WTC11 (cell line): ENCODE measurements at regions not wholly inside any gene's neighbourhood (a gene's known extent, or its start where the extent isn't known, plus 50 kb on each side); places are given as distances from the start of the nearest gene placed in this dataset.

ENCODE experiments used
- ATAC-seq: fragments of 200-7000 bp; cut with Tn5 transposase; 2 replicates; pipeline ENCODE4 v1.10.0; 2021; ENCODE audit warnings: mild to moderate bottlenecking, moderate library complexity
- CTCF ChIA-PET: fragments of 300-600 bp; sonication (Branson Sonifier 250); formaldehyde crosslinking; loops from one replicate; lab custom pipeline; 2021; ENCODE audit warnings: antibody characterized with exemption; lab: Charles Lee
- POLR2A ChIA-PET: fragments of 350-600 bp; sonication (Branson Sonifier 250); formaldehyde crosslinking; loops from one replicate; lab custom pipeline; 2021; ENCODE audit warnings: antibody characterized with exemption; lab: Charles Lee
- DNase-seq: peaks from one replicate; pipeline ENCODE4 v3.0.0; 2021; ENCODE audit warnings: low spot score
- H3K27ac Mint-ChIP-seq: 2 replicates; pipeline ENCODE4 v1.8.0; 2021; ENCODE audit warnings: mixed read lengths
- H3K27me3 Mint-ChIP-seq: 2 replicates; pipeline ENCODE4 v1.8.0; 2021; ENCODE audit warnings: low read depth, mild to moderate bottlenecking, moderate library complexity, mixed read lengths
- H3K36me3 Mint-ChIP-seq: 2 replicates; pipeline ENCODE4 v1.8.0; 2021; ENCODE audit warnings: mixed read lengths
- H3K4me1 Mint-ChIP-seq: 2 replicates; pipeline ENCODE4 v1.8.0; 2022; ENCODE audit warnings: mixed read lengths
- H3K4me3 Mint-ChIP-seq: 2 replicates; pipeline ENCODE4 v1.8.0; 2021; ENCODE audit warnings: mild to moderate bottlenecking, moderate library complexity, mixed read lengths
- H3K9me3 Mint-ChIP-seq: 2 replicates; pipeline ENCODE4 v1.8.0; 2021; ENCODE audit warnings: mixed read lengths
- EMX1 ChIP-seq: fragments of 250-450 bp; sonication (Bioruptor Pico); IDR thresholded peaks from 2 replicates; pipeline ENCODE4 v1.8.0; 2021; ENCODE audit warnings: mild to moderate bottlenecking
- ESRRA ChIP-seq: sonication (generic); formaldehyde crosslinking; IDR thresholded peaks from 2 replicates; pipeline ENCODE4 v1.8.1; 2022; ENCODE audit warnings: mild to moderate bottlenecking, missing genetic modification reagents, borderline replicate concordance
- ETV6 ChIP-seq: sonication (generic); formaldehyde crosslinking; IDR thresholded peaks from 2 replicates; pipeline ENCODE4 v1.8.1; 2022; ENCODE audit warnings: mild to moderate bottlenecking, missing genetic modification reagents
- FOXK1 ChIP-seq: sonication (generic); formaldehyde crosslinking; IDR thresholded peaks from 2 replicates; pipeline ENCODE4 v1.8.0; 2022; ENCODE audit warnings: mild to moderate bottlenecking, moderate library complexity, missing genetic modification reagents
- GABPB1 ChIP-seq: sonication (generic); formaldehyde crosslinking; IDR thresholded peaks from 2 replicates; pipeline ENCODE4 v1.8.1; 2023; ENCODE audit warnings: mild to moderate bottlenecking, missing genetic modification reagents
- JAZF1 ChIP-seq: fragments of 250-450 bp; sonication (Bioruptor Pico); IDR thresholded peaks from 2 replicates; pipeline ENCODE4 v1.9.0; 2021; ENCODE audit warnings: moderate library complexity, mild to moderate bottlenecking, inconsistent platforms
- JUN ChIP-seq: sonication (generic); formaldehyde crosslinking; IDR thresholded peaks from 2 replicates; pipeline ENCODE4 v1.8.0; 2023; ENCODE audit warnings: mild to moderate bottlenecking, missing genetic modification reagents
- NFYB ChIP-seq: sonication (generic); formaldehyde crosslinking; conservative IDR thresholded peaks from 2 replicates; pipeline ENCODE4 v1.8.0; 2022; ENCODE audit warnings: low read depth, missing genetic modification reagents
- RELA ChIP-seq: sonication (generic); formaldehyde crosslinking; IDR thresholded peaks from 2 replicates; pipeline ENCODE4 v1.8.1; 2022; ENCODE audit warnings: missing genetic modification reagents, mild to moderate bottlenecking, borderline replicate concordance
- SMAD4 ChIP-seq: sonication (generic); formaldehyde crosslinking; IDR thresholded peaks from 2 replicates; pipeline ENCODE4 v1.8.0; 2022; ENCODE audit warnings: mild to moderate bottlenecking, missing genetic modification reagents
- SOX15 ChIP-seq: fragments of 250-450 bp; sonication (Bioruptor Pico); IDR thresholded peaks from 2 replicates; pipeline ENCODE4 v1.9.0; 2021; ENCODE audit warnings: mild to moderate bottlenecking
- SP1 ChIP-seq: sonication (generic); formaldehyde crosslinking; conservative IDR thresholded peaks from 2 replicates; pipeline ENCODE4 v1.8.1; 2022; ENCODE audit warnings: missing genetic modification reagents
- TEAD4 ChIP-seq: sonication (generic); formaldehyde crosslinking; IDR thresholded peaks from 2 replicates; pipeline ENCODE4 v1.8.0; 2022; ENCODE audit warnings: mild to moderate bottlenecking, missing genetic modification reagents
- ZBTB21 ChIP-seq: sonication (generic); formaldehyde crosslinking; IDR thresholded peaks from 2 replicates; pipeline ENCODE4 v1.8.1; 2023; ENCODE audit warnings: mild to moderate bottlenecking, missing genetic modification reagents, borderline replicate concordance
- ZNF219 ChIP-seq: sonication (generic); formaldehyde crosslinking; IDR thresholded peaks from 2 replicates; pipeline ENCODE4 v1.8.0; 2023; ENCODE audit warnings: missing genetic modification reagents, mild to moderate bottlenecking, borderline replicate concordance
- ZNF423 ChIP-seq: fragments of 250-450 bp; sonication (Bioruptor Pico); IDR thresholded peaks from 2 replicates; pipeline ENCODE4 v2.1.2; 2022; ENCODE audit warnings: mild to moderate bottlenecking, moderate library complexity
- TF ChIP-seq, protein P1 (sequence below): sonication (generic); formaldehyde crosslinking; IDR thresholded peaks from 2 replicates; pipeline ENCODE4 v1.8.1; 2023; ENCODE audit warnings: mild to moderate bottlenecking, missing genetic modification reagents
- TF ChIP-seq, protein P2 (sequence below): sonication (generic); formaldehyde crosslinking; IDR thresholded peaks from 2 replicates; pipeline ENCODE4 v1.8.0; 2022; ENCODE audit warnings: missing genetic modification reagents
- TF ChIP-seq, protein P3 (sequence below): sonication (generic); formaldehyde crosslinking; IDR thresholded peaks from 2 replicates; pipeline ENCODE4 v1.8.0; 2022; ENCODE audit warnings: mild to moderate bottlenecking, missing genetic modification reagents
- TF ChIP-seq, protein P4 (sequence below): sonication (generic); formaldehyde crosslinking; IDR thresholded peaks from 2 replicates; pipeline ENCODE4 v1.8.1; 2023; ENCODE audit warnings: mild to moderate bottlenecking, missing genetic modification reagents, borderline replicate concordance
- TF ChIP-seq, protein P5 (sequence below): sonication (generic); formaldehyde crosslinking; IDR thresholded peaks from 2 replicates; pipeline ENCODE4 v1.8.0; 2022; ENCODE audit warnings: mild to moderate bottlenecking, missing genetic modification reagents
- TF ChIP-seq, protein P6 (sequence below): sonication (generic); formaldehyde crosslinking; IDR thresholded peaks from 2 replicates; pipeline ENCODE4 v1.8.1; 2023; ENCODE audit warnings: mild to moderate bottlenecking, moderate library complexity, missing genetic modification reagents
- TF ChIP-seq, protein P7 (sequence below): sonication (generic); formaldehyde crosslinking; IDR thresholded peaks from 2 replicates; pipeline ENCODE4 v1.8.1; 2022; ENCODE audit warnings: mild to moderate bottlenecking, moderate library complexity, missing genetic modification reagents
- TF ChIP-seq, protein P8 (sequence below): fragments of 250-450 bp; sonication (Bioruptor Pico); IDR thresholded peaks from 2 replicates; pipeline ENCODE4 v1.9.0; 2021; ENCODE audit warnings: moderate library complexity, mild to moderate bottlenecking, inconsistent platforms, borderline replicate concordance

DNA sequence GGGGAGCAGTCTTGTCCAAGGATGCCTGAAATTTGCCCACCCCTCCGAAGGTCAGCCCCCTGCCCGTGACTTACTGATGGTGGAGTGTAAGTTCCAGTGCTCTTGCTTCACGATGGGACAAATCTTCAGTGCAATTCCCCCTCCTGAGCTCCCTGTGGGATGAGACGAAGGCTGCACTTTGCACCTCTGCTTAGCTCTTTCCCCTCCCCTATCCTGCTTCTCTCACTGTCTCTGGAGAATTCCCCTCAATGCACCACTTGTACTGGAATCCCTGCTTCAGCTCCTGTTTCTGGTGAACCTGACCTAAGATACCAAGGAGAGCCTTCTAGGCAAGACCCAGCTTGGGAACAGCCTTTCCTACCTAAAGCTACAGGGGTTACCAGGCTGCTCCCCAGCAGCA lies 122.9 kb upstream of the ZMIZ1 start (continued):
- TF ChIP-seq, protein P1, sequence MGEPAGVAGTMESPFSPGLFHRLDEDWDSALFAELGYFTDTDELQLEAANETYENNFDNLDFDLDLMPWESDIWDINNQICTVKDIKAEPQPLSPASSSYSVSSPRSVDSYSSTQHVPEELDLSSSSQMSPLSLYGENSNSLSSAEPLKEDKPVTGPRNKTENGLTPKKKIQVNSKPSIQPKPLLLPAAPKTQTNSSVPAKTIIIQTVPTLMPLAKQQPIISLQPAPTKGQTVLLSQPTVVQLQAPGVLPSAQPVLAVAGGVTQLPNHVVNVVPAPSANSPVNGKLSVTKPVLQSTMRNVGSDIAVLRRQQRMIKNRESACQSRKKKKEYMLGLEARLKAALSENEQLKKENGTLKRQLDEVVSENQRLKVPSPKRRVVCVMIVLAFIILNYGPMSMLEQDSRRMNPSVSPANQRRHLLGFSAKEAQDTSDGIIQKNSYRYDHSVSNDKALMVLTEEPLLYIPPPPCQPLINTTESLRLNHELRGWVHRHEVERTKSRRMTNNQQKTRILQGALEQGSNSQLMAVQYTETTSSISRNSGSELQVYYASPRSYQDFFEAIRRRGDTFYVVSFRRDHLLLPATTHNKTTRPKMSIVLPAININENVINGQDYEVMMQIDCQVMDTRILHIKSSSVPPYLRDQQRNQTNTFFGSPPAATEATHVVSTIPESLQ (CRISPR knock-in tag) = no peak
- TF ChIP-seq FOXK1 (CRISPR knock-in tag) (no peak), JAZF1 (no peak), SMAD4 (CRISPR knock-in tag) (no peak), NFYB (no peak), ZBTB21 (CRISPR knock-in tag) (no peak), EMX1 (no peak), SP1 (CRISPR knock-in tag) (no peak), ZNF219 (CRISPR knock-in tag) (no peak), RELA (CRISPR knock-in tag) (no peak), JUN (CRISPR knock-in tag) (no peak), TEAD4 (CRISPR knock-in tag) (no peak)
- TF ChIP-seq, protein P2, sequence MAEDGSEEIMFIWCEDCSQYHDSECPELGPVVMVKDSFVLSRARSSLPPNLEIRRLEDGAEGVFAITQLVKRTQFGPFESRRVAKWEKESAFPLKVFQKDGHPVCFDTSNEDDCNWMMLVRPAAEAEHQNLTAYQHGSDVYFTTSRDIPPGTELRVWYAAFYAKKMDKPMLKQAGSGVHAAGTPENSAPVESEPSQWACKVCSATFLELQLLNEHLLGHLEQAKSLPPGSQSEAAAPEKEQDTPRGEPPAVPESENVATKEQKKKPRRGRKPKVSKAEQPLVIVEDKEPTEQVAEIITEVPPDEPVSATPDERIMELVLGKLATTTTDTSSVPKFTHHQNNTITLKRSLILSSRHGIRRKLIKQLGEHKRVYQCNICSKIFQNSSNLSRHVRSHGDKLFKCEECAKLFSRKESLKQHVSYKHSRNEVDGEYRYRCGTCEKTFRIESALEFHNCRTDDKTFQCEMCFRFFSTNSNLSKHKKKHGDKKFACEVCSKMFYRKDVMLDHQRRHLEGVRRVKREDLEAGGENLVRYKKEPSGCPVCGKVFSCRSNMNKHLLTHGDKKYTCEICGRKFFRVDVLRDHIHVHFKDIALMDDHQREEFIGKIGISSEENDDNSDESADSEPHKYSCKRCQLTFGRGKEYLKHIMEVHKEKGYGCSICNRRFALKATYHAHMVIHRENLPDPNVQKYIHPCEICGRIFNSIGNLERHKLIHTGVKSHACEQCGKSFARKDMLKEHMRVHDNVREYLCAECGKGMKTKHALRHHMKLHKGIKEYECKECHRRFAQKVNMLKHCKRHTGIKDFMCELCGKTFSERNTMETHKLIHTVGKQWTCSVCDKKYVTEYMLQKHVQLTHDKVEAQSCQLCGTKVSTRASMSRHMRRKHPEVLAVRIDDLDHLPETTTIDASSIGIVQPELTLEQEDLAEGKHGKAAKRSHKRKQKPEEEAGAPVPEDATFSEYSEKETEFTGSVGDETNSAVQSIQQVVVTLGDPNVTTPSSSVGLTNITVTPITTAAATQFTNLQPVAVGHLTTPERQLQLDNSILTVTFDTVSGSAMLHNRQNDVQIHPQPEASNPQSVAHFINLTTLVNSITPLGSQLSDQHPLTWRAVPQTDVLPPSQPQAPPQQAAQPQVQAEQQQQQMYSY (CRISPR knock-in tag) = no peak
- TF ChIP-seq, protein P3, sequence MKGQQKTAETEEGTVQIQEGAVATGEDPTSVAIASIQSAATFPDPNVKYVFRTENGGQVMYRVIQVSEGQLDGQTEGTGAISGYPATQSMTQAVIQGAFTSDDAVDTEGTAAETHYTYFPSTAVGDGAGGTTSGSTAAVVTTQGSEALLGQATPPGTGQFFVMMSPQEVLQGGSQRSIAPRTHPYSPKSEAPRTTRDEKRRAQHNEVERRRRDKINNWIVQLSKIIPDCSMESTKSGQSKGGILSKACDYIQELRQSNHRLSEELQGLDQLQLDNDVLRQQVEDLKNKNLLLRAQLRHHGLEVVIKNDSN (CRISPR knock-in tag) = no peak
- TF ChIP-seq, protein P4, sequence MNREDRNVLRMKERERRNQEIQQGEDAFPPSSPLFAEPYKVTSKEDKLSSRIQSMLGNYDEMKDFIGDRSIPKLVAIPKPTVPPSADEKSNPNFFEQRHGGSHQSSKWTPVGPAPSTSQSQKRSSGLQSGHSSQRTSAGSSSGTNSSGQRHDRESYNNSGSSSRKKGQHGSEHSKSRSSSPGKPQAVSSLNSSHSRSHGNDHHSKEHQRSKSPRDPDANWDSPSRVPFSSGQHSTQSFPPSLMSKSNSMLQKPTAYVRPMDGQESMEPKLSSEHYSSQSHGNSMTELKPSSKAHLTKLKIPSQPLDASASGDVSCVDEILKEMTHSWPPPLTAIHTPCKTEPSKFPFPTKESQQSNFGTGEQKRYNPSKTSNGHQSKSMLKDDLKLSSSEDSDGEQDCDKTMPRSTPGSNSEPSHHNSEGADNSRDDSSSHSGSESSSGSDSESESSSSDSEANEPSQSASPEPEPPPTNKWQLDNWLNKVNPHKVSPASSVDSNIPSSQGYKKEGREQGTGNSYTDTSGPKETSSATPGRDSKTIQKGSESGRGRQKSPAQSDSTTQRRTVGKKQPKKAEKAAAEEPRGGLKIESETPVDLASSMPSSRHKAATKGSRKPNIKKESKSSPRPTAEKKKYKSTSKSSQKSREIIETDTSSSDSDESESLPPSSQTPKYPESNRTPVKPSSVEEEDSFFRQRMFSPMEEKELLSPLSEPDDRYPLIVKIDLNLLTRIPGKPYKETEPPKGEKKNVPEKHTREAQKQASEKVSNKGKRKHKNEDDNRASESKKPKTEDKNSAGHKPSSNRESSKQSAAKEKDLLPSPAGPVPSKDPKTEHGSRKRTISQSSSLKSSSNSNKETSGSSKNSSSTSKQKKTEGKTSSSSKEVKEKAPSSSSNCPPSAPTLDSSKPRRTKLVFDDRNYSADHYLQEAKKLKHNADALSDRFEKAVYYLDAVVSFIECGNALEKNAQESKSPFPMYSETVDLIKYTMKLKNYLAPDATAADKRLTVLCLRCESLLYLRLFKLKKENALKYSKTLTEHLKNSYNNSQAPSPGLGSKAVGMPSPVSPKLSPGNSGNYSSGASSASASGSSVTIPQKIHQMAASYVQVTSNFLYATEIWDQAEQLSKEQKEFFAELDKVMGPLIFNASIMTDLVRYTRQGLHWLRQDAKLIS = no peak

DNA sequence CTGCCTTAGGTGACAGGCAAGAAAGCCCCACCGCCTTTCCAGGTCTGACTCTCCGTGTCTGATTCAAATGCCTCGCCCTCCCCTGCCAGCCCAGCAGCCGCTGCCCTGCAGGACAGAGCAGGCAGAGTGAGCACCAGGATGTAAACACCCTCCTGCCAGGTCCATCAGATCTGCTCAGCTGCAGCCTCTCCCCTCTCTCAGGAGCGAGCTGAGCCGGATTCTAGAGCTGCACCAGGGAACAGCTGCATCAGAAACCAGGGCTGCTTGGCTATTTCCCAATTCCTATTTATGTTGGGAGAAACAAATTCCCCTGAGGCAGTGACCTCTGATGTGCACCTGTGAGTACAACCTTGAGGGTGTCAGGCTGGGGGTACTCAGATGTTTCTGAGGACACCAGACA lies 121.5 kb upstream of the ZMIZ1 start:
- peaks cover 12% of the 10 kb centered on the region for H3K4me1 Mint-ChIP-seq
- ATAC-seq = no peak
- DNase-seq = no peak
- TF ChIP-seq ETV6 (CRISPR knock-in tag) (no peak), ESRRA (CRISPR knock-in tag) (no peak), RELA (CRISPR knock-in tag) (no peak), GABPB1 (CRISPR knock-in tag) (no peak), SOX15 (CRISPR knock-in tag) (no peak), ZNF423 (no peak)
- TF ChIP-seq, protein P5, sequence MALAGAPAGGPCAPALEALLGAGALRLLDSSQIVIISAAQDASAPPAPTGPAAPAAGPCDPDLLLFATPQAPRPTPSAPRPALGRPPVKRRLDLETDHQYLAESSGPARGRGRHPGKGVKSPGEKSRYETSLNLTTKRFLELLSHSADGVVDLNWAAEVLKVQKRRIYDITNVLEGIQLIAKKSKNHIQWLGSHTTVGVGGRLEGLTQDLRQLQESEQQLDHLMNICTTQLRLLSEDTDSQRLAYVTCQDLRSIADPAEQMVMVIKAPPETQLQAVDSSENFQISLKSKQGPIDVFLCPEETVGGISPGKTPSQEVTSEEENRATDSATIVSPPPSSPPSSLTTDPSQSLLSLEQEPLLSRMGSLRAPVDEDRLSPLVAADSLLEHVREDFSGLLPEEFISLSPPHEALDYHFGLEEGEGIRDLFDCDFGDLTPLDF (CRISPR knock-in tag) = no peak
- TF ChIP-seq, protein P6, sequence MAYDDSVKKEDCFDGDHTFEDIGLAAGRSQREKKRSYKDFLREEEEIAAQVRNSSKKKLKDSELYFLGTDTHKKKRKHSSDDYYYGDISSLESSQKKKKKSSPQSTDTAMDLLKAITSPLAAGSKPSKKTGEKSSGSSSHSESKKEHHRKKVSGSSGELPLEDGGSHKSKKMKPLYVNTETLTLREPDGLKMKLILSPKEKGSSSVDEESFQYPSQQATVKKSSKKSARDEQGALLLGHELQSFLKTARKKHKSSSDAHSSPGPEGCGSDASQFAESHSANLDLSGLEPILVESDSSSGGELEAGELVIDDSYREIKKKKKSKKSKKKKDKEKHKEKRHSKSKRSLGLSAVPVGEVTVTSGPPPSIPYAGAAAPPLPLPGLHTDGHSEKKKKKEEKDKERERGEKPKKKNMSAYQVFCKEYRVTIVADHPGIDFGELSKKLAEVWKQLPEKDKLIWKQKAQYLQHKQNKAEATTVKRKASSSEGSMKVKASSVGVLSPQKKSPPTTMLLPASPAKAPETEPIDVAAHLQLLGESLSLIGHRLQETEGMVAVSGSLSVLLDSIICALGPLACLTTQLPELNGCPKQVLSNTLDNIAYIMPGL (CRISPR knock-in tag) = no peak
- TF ChIP-seq, protein P7, sequence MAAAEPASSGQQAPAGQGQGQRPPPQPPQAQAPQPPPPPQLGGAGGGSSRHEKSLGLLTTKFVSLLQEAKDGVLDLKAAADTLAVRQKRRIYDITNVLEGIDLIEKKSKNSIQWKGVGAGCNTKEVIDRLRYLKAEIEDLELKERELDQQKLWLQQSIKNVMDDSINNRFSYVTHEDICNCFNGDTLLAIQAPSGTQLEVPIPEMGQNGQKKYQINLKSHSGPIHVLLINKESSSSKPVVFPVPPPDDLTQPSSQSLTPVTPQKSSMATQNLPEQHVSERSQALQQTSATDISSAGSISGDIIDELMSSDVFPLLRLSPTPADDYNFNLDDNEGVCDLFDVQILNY (CRISPR knock-in tag) = no peak
- TF ChIP-seq, protein P8, sequence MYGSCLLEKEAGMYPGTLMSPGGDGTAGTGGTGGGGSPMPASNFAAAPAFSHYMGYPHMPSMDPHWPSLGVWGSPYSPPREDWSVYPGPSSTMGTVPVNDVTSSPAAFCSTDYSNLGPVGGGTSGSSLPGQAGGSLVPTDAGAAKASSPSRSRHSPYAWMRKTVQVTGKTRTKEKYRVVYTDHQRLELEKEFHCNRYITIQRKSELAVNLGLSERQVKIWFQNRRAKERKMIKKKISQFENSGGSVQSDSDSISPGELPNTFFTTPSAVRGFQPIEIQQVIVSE (CRISPR knock-in tag) = no peak
- TF ChIP-seq, all 79 proteins: peak for 0
- H3K4me3 Mint-ChIP-seq = no peak overlapping the region
- POLR2A ChIA-PET = no interaction called here
- peaks cover 12% of the 10 kb centered on the region for H3K36me3 Mint-ChIP-seq
- CTCF ChIA-PET = no interaction called here
- peaks cover 6% of the 10 kb centered on the region for H3K27me3 Mint-ChIP-seq
- no peak overlapping the region for H3K27ac Mint-ChIP-seq
- peaks cover 19% of the 10 kb centered on the region for H3K9me3 Mint-ChIP-seq
